BLaER1 treated with 17β-estradiol and CSF1 and Interleukin-3, amounts not matched to agents 10 nM and 100 nM (cell line): ENCODE measurements at regions not wholly inside any gene's neighbourhood (a gene's known extent, or its start where the extent isn't known, plus 50 kb on each side); places are given as distances from the start of the nearest gene placed in this dataset.
A peak's percentile ranks its signal among the peaks of the same experiment; 100 is the strongest.

Experiments
- H3K27ac ChIP-seq, 11 experiments: shearing (Covaris generic); formaldehyde crosslinking; 2 replicates each; pipeline ENCODE4 v1.8.1; 2022
- H3K27me3 ChIP-seq, 11 experiments: shearing (Covaris generic); formaldehyde crosslinking; 2 replicates each; pipeline ENCODE4 v1.8.1; 2022
- H3K36me3 ChIP-seq, 11 experiments: shearing (Covaris generic); formaldehyde crosslinking; 2 replicates each; pipeline ENCODE4 v1.8.1; 2022
- H3K4me1 ChIP-seq, 10 experiments: shearing (Covaris generic); formaldehyde crosslinking; 2 replicates each; pipeline ENCODE4 v1.8.1; 2022
- H3K4me2 ChIP-seq, 11 experiments: shearing (Covaris generic); formaldehyde crosslinking; 2 replicates each; pipeline ENCODE4 v1.8.1; 2022
- H3K4me3 ChIP-seq, 10 experiments: shearing (Covaris generic); formaldehyde crosslinking; 2 replicates each; pipeline ENCODE4 v1.8.1; 2022
- H3K9ac ChIP-seq, 11 experiments: shearing (Covaris generic); formaldehyde crosslinking; 2 replicates each; pipeline ENCODE4 v1.8.1; 2022
- H3K9me3 ChIP-seq, 11 experiments: shearing (Covaris generic); formaldehyde crosslinking; replicated peaks in 1 of 11; 2 replicates each; pipeline ENCODE4 v1.8.1; 2022
- H4K20me1 ChIP-seq, 11 experiments: shearing (Covaris generic); formaldehyde crosslinking; 2 replicates each; pipeline ENCODE4 v1.8.1; 2022
- Cebpa-rat ChIP-seq, 11 experiments: shearing (Covaris generic); IDR thresholded peaks; 2 replicates each; pipeline ENCODE4 v1.8.1; 2022

- no peaks in the 10 kb centered on the region for H3K27me3 ChIP-seq
- no peak overlapping the region for H3K4me2 ChIP-seq
- peaks cover 0 to 11% (median 0%) of the 10 kb centered on the region in 11 experiments; a peak in 1 of 22 replicates for H3K36me3 ChIP-seq
- peaks cover 21 to 26% (median 25%) of the 10 kb centered on the region in 11 experiments for H3K9me3 ChIP-seq
- H4K20me1 ChIP-seq, result no peaks in the 10 kb centered on the region
- no peak overlapping the region for H3K9ac ChIP-seq
- H3K4me1 ChIP-seq, result peaks cover 0 to 11% (median 8%) of the 10 kb centered on the region in 10 experiments; a peak in 9 of 20 replicates
- no peak for TF ChIP-seq Cebpa-rat (IDR thresholded peaks at IDR 0.05)
- no peak overlapping the region for H3K27ac ChIP-seq
- H3K4me3 ChIP-seq, result no peak overlapping the region
Observed at GRCh38 chr13:61148691-61149315, 266.8 kb downstream of the PCDH20 start.

- Histone ChIP-seq H4K20me1 (no peaks in the 10 kb centered on the region), H3K27me3 (no peaks in the 10 kb centered on the region), H3K4me3 (no peak overlapping the region), H3K9me3 (peaks cover 21 to 29% (median 26%) of the 10 kb centered on the region in 11 experiments), H3K4me1 (peaks cover 0 to 11% (median 8%) of the 10 kb centered on the region in 10 experiments; a peak in 9 of 20 replicates), H3K36me3 (peaks cover 0 to 11% (median 0%) of the 10 kb centered on the region in 11 experiments; a peak in 1 of 22 replicates), H3K4me2 (no peak overlapping the region), H3K27ac (no peak overlapping the region), H3K9ac (no peak overlapping the region)
- TF ChIP-seq Cebpa-rat (IDR thresholded peaks at IDR 0.05), result no peak
Observed at GRCh38 chr13:61148211-61148610, 267.4 kb downstream of the PCDH20 start.

- Histone ChIP-seq H4K20me1 (no peaks in the 10 kb centered on the region), H3K9me3 (peaks cover 21 to 29% (median 26%) of the 10 kb centered on the region in 11 experiments), H3K36me3 (peaks cover 0 to 11% (median 0%) of the 10 kb centered on the region in 11 experiments; a peak in 1 of 22 replicates), H3K4me3 (no peak overlapping the region), H3K27me3 (no peaks in the 10 kb centered on the region), H3K9ac (no peak overlapping the region), H3K4me1 (peaks cover 0 to 11% (median 8%) of the 10 kb centered on the region in 10 experiments; a peak in 9 of 20 replicates), H3K4me2 (peak overlapping the region in 6 of 11 experiments; percentile 3 to 40 (median 26); a peak in 10 of 22 replicates), H3K27ac (no peak overlapping the region)
- no peak for TF ChIP-seq Cebpa-rat (IDR thresholded peaks at IDR 0.05)
Observed at GRCh38 chr13:61146571-61146970, 269.1 kb downstream of the PCDH20 start.

- Histone ChIP-seq H3K9ac (no peak overlapping the region), H3K36me3 (peaks cover 0 to 11% (median 0%) of the 10 kb centered on the region in 11 experiments; a peak in 1 of 22 replicates), H3K4me3 (no peak overlapping the region; a peak in 1 of 20 replicates), H4K20me1 (no peaks in the 10 kb centered on the region), H3K9me3 (peaks cover 21 to 29% (median 26%) of the 10 kb centered on the region in 11 experiments), H3K4me2 (peak overlapping the region in 7 of 11 experiments; percentile 3 to 40 (median 24); a peak in 10 of 22 replicates), H3K4me1 (peaks cover 0 to 11% (median 8%) of the 10 kb centered on the region in 10 experiments; a peak in 9 of 20 replicates), H3K27me3 (no peaks in the 10 kb centered on the region), H3K27ac (no peak overlapping the region)
- TF ChIP-seq Cebpa-rat (IDR thresholded peaks at IDR 0.05), result no peak
Observed at GRCh38 chr13:61146158-61146557, 269.5 kb downstream of the PCDH20 start.

GRCh38 chr13:61144834-61145593, 270.6 kb downstream of the PCDH20 start:
- H3K4me1 ChIP-seq, result peaks cover 0 to 11% (median 8%) of the 10 kb centered on the region in 10 experiments; a peak in 9 of 20 replicates
- H3K9me3 ChIP-seq, result peaks cover 21 to 29% (median 26%) of the 10 kb centered on the region in 11 experiments
- no peaks in the 10 kb centered on the region for H4K20me1 ChIP-seq
- H3K4me2 ChIP-seq, result no peak overlapping the region
- no peak for TF ChIP-seq Cebpa-rat (IDR thresholded peaks at IDR 0.05)
- H3K9ac ChIP-seq, result no peak overlapping the region
- no peak overlapping the region for H3K27ac ChIP-seq
- no peak overlapping the region for H3K4me3 ChIP-seq
- peaks cover 0 to 11% (median 0%) of the 10 kb centered on the region in 11 experiments; a peak in 1 of 22 replicates for H3K36me3 ChIP-seq
- no peaks in the 10 kb centered on the region for H3K27me3 ChIP-seq

GRCh38 chr13:61144301-61144700, 271.3 kb downstream of the PCDH20 start:
- Histone ChIP-seq H3K4me3 (no peak overlapping the region), H4K20me1 (no peaks in the 10 kb centered on the region), H3K9me3 (peaks cover 21 to 29% (median 26%) of the 10 kb centered on the region in 11 experiments), H3K9ac (no peak overlapping the region), H3K27me3 (no peaks in the 10 kb centered on the region), H3K4me1 (peaks cover 0 to 11% (median 8%) of the 10 kb centered on the region in 10 experiments; a peak in 9 of 20 replicates), H3K4me2 (no peak overlapping the region), H3K27ac (no peak overlapping the region), H3K36me3 (peaks cover 0 to 11% (median 0%) of the 10 kb centered on the region in 11 experiments; a peak in 1 of 22 replicates)
- no peak for TF ChIP-seq Cebpa-rat (IDR thresholded peaks at IDR 0.05)

- H3K36me3 ChIP-seq, result peaks cover 0 to 11% (median 0%) of the 10 kb centered on the region in 11 experiments; a peak in 1 of 22 replicates
- H3K4me3 ChIP-seq, result no peak overlapping the region
- H3K4me2 ChIP-seq, result no peak overlapping the region
- no peak overlapping the region for H3K9ac ChIP-seq
- TF ChIP-seq Cebpa-rat (IDR thresholded peaks at IDR 0.05), result no peak
- H3K27ac ChIP-seq, result no peak overlapping the region
- peaks cover 21 to 29% (median 26%) of the 10 kb centered on the region in 11 experiments for H3K9me3 ChIP-seq
- H3K27me3 ChIP-seq, result no peaks in the 10 kb centered on the region
- H4K20me1 ChIP-seq, result no peaks in the 10 kb centered on the region
- peaks cover 0 to 11% (median 8%) of the 10 kb centered on the region in 10 experiments; a peak in 9 of 20 replicates for H3K4me1 ChIP-seq
Observed at GRCh38 chr13:61142506-61142905, 273.1 kb downstream of the PCDH20 start.

- no peaks in the 10 kb centered on the region for H3K36me3 ChIP-seq
- H3K9me3 ChIP-seq, result 0 out of 22 replicates have a peak, but pooled peaks cover 0 to 6% (median 0%) of the 10 kb centered on the region in 11 experiments
- H3K4me2 ChIP-seq, result no peak overlapping the region
- no peak for TF ChIP-seq Cebpa-rat (IDR thresholded peaks at IDR 0.05)
- no peak overlapping the region for H3K27ac ChIP-seq
- H3K4me1 ChIP-seq, result no peaks in the 10 kb centered on the region
- no peak overlapping the region for H3K4me3 ChIP-seq
- H4K20me1 ChIP-seq, result no peaks in the 10 kb centered on the region
- no peaks in the 10 kb centered on the region for H3K27me3 ChIP-seq
- H3K9ac ChIP-seq, result no peak overlapping the region
Observed at GRCh38 chr13:61138857-61139256, 276.8 kb downstream of the PCDH20 start.

GRCh38 chr13:61136515-61136914, 279.1 kb downstream of the PCDH20 start:
- Histone ChIP-seq H3K4me2 (no peak overlapping the region), H3K9me3 (no peaks in the 10 kb centered on the region), H4K20me1 (no peaks in the 10 kb centered on the region), H3K4me3 (no peak overlapping the region), H3K27me3 (no peaks in the 10 kb centered on the region), H3K4me1 (no peaks in the 10 kb centered on the region), H3K27ac (no peak overlapping the region), H3K36me3 (no peaks in the 10 kb centered on the region), H3K9ac (no peak overlapping the region)
- no peak for TF ChIP-seq Cebpa-rat (IDR thresholded peaks at IDR 0.05)
